Ovary (tissue), 7 donors: ENCODE measurements at regions not wholly inside any gene's neighbourhood (a gene's known extent, or its start where the extent isn't known, plus 50 kb on each side); places are given as distances from the start of the nearest gene placed in this dataset.
"Not testable (repeated sequence)": the region's sequence is repeated elsewhere in the genome, so short reads cannot be mapped to it uniquely, and the experiment has no call there.

Source experiments
- DNase-seq, 5 donors: peaks; one replicate each; pipeline ENCODE4 v3.0.0-alpha.2; 2019 to 2020
- H3K27ac ChIP-seq, 2 donors: fragments of 200-600 bp; one replicate each; pipeline versions ENCODE4 v1.5.1 to v1.8.0; 2019 to 2022
- H3K27me3 ChIP-seq: fragments of 200-600 bp; one replicate; pipeline ENCODE4 v1.8.0; 2022
- H3K36me3 ChIP-seq: fragments of 200-600 bp; sonication (generic); one replicate; pipeline ENCODE4 v1.5.1; 2019
- H3K4me1 ChIP-seq: one replicate; pipeline ENCODE4 v1.8.1; 2013; ENCODE audit warnings: mild to moderate bottlenecking, moderate library complexity; ENCODE audit not compliant: insufficient read depth
- H3K4me3 ChIP-seq: fragments of 200-600 bp; sonication (generic); one replicate; pipeline ENCODE4 v1.5.1; 2017
- H3K9me3 ChIP-seq, 2 donors: fragments of 200-600 bp in 1 of 2; sonication (generic) in 1 of 2; one replicate each; pipeline versions ENCODE4 v1.5.1 to v1.8.1; 2013 to 2019; ENCODE audit warnings: mild to moderate bottlenecking in 1 of 2, moderate library complexity in 1 of 2
- CTCF ChIP-seq, 3 donors: fragments of 450-650 bp in 2 of 3; fragments of 200-600 bp in 1 of 3; IDR thresholded peaks; one replicate each; pipeline versions ENCODE4 v1.5.1 to v1.8.0; 2016 to 2022; ENCODE audit warnings: antibody characterized with exemption in 3 of 3, mild to moderate bottlenecking in 1 of 3
- EP300 ChIP-seq: sonication (generic); formaldehyde crosslinking; IDR thresholded peaks from one replicate; pipeline ENCODE4 v1.6.1; 2017; ENCODE audit warnings: antibody characterized with exemption
- POLR2A ChIP-seq: fragments of 450-650 bp; IDR thresholded peaks from one replicate; pipeline ENCODE4 v1.6.1; 2017; ENCODE audit warnings: antibody characterized with exemption, mild to moderate bottlenecking, moderate library complexity
- WGBS, 3 donors: extraction: QIAGEN DNeasy Blood & Tissue Kit in 1 of 3; methylation state at CpG; one replicate each; pipeline versions ENCODE4 v1.1.5 to v1.1.7; 2013 to 2017; 5-methylcytosine and 5-hydroxymethylcytosine counted together
- intact Hi-C, 4 donors: fragments of 100-400 bp; cut with DNase I; formaldehyde crosslinking; loops; one replicate each; pipeline versions ENCODE4 v1.11.0 to v1.15.1; 2022 to 2023
- donor health status: DM: no; HTN: no; CAD: no; lungs with moderate emphysema.
- donor health status: DM: no; HTN: no; CAD: no.
- donor health status: Bipolar disorder and iron deficiency.
- donor health status: DM: no; HTN: no; CAD: no.
- donor health status: DM: yes; HTN: yes; CAD: no.

GRCh38 chr3:130828948-130829947 is 64.6 kb upstream of the ATP2C1 start:
- Histone ChIP-seq H3K4me1 (no peaks in the 10 kb centered on the region), H3K9me3 (no peaks in the 10 kb centered on the region), H3K27ac (no peak overlapping the region), H3K36me3 (no peaks in the 10 kb centered on the region), H3K4me3 (no peak overlapping the region), H3K27me3 (no peaks in the 10 kb centered on the region)
- WGBS, 3 donors, result 88 to 92% (median 90%) methylated on average over 10 of the region's 10 CpGs
- TF ChIP-seq POLR2A (no peak), EP300 (no peak), CTCF (IDR thresholded peaks at IDR 0.05) (no peak)
- intact Hi-C loops, result no loop called here
- no peak for DNase-seq

DNA sequence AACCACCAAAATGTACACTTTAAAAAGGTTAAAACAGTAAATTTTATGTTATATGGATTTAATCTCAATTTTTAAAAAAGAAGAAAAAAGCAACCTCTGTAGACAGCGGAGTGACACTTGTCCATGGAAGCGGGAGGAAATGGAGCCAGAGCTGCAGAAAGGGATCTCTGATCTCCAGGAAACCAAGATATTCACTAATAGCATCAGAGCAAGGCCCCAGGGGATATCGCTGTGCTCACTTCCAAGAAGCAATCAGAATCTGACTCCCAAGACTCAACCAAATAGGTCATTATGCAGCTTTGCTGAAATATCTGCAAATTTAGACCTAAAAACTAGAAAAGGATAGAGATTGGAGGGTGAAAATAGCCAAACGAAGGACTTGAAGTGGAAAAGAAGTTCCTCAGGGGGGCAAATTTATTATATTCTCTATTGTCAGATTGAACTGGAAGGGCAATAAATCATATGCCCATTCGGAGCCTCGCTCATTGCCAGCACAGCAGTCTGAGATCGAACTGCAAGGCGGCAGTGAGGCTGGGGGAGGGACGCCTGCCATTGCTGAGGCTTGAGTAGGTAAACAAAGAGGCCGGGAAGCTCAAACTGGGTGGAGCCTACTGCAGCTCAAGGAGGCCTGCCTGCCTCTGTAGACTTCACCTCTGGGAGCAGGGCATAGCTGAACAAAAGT is 62.0 kb upstream of the ATP2C1 start:
- TF ChIP-seq CTCF (IDR thresholded peaks at IDR 0.05) (no peak), EP300 (no peak), POLR2A (no peak)
- Histone ChIP-seq H3K27ac (no peak overlapping the region), H3K27me3 (no peaks in the 10 kb centered on the region), H3K36me3 (no peaks in the 10 kb centered on the region), H3K4me1 (no peaks in the 10 kb centered on the region), H3K9me3 (no peaks in the 10 kb centered on the region), H3K4me3 (no peak overlapping the region)
- DNase-seq, result no peak
- intact Hi-C loops, result no loop called here
- WGBS, 3 donors, result 68 to 70% (median 69%) methylated on average over 10 of the region's 10 CpGs

DNA sequence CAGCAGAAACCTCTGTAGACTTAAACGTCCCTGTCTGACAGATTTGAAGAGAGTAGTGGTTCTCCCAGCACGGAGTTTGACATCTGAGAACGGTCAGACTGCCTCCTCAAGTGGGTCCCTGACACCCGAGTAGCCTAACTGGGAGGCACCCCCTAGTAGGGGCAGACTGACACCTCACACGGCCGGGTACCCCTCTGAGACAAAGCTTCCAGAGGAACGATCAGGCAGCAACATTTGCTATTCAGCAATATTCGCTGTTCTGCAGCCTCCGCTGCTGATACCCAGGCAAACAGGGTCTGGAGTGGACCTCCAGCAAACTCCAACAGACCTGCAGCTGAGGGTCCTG is 61.5 kb upstream of the ATP2C1 start:
- intact Hi-C loops, result not testable (repeated sequence)
- 48 to 53% (median 53%) methylated on average over 7 to 9 of the region's 9 CpGs for WGBS, 3 donors

DNA sequence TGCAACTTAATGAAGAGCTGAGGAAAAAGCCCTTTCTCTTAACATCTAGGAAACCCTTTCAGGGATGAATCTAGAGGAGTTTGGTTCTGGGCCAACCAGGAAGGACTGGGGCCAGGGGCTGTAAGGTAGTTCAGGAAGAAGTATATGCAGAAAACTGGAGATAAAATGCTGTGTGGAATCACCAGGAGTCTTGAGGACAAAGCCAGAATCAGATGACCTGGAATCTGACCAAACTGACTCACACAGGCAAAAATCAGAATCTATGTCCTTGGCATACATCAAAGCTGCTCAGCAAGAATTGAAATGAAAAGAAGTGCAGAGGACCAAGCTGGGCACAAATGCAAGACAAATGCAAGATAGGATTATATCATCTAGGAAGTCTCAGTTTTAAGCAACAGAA is 59.4 kb upstream of the ATP2C1 start:
- Histone ChIP-seq H3K4me3 (no peak overlapping the region), H3K36me3 (no peaks in the 10 kb centered on the region), H3K4me1 (peaks cover 1% of the 10 kb centered on the region), H3K9me3 (no peaks in the 10 kb centered on the region), H3K27ac (no peak overlapping the region), H3K27me3 (no peaks in the 10 kb centered on the region)
- no peak for TF ChIP-seq CTCF (IDR thresholded peaks at IDR 0.05)
- TF ChIP-seq EP300, result no peak
- TF ChIP-seq POLR2A, result no peak
- intact Hi-C loops, result no loop called here
- no peak for DNase-seq

More for the DNA sequence above, 61.5 kb upstream of the ATP2C1 start:
- H3K4me1 ChIP-seq, H3K36me3 ChIP-seq, H3K27ac ChIP-seq, H3K9me3 ChIP-seq, H3K27me3 ChIP-seq, H3K4me3 ChIP-seq, DNase-seq: not testable (repeated sequence)

DNA sequence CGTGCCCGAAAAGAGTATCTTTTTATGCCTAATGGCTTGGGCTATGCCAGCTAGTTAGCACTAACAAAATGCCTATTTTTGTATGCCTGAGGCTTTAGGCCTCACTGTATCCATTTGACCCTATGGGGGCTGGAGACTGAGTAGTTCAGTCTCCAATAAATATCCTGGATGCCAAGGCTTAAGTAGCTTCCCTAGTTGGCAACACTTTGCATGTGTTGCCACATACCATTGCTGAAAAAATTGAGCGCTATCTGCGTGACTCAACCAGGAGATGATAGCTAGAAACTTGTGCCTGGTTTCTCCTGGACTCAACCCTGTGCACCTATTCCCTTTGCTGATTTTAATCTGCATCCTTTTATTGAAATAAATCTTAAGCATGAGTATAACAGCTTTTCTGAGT is 58.4 kb upstream of the ATP2C1 start:
- Histone ChIP-seq H3K27me3 (no peaks in the 10 kb centered on the region), H3K4me3 (no peak overlapping the region), H3K9me3 (no peaks in the 10 kb centered on the region), H3K36me3 (no peaks in the 10 kb centered on the region), H3K4me1 (peaks cover 3% of the 10 kb centered on the region), H3K27ac (no peak overlapping the region)
- no peak for DNase-seq
- intact Hi-C loops, result no loop called here
- 90 to 93% (median 93%) methylated on average over 4 of the region's 4 CpGs for WGBS, 3 donors
- TF ChIP-seq EP300, result no peak
- TF ChIP-seq CTCF (IDR thresholded peaks at IDR 0.05), result no peak
- TF ChIP-seq POLR2A, result no peak
